K562 (cell line): ENCODE measurements at regions not wholly inside any gene's neighbourhood (a gene's known extent, or its start where the extent isn't known, plus 50 kb on each side); places are given as distances from the start of the nearest gene placed in this dataset.

Experiments used
- BCOR ChIP-seq: fragments of 450-650 bp; IDR thresholded peaks from 2 replicates; pipeline ENCODE4 v1.6.1; 2016
- CXXC5 ChIP-seq: fragments of 250-450 bp; sonication (Bioruptor Pico); IDR thresholded peaks from 2 replicates; pipeline ENCODE4 v1.8.0; 2022; ENCODE audit warnings: inconsistent platforms, mild to moderate bottlenecking, moderate library complexity
- E2F3 ChIP-seq: fragments of 250-450 bp; sonication (Bioruptor Pico); IDR thresholded peaks from 2 replicates; pipeline ENCODE4 v1.4.0; 2020; ENCODE audit warnings: mild to moderate bottlenecking
- EGR1 ChIP-seq: fragments of 450-650 bp; conservative IDR thresholded peaks from 2 replicates; pipeline ENCODE4 v1.6.1; 2017; ENCODE audit warnings: mild to moderate bottlenecking
- ELK3 ChIP-seq: fragments of 450-650 bp; formaldehyde crosslinking; IDR thresholded peaks from 2 replicates; pipeline ENCODE4 v1.4.0; 2020; ENCODE audit warnings: mild to moderate bottlenecking
- ERF ChIP-seq: fragments of 450-650 bp; formaldehyde crosslinking; IDR thresholded peaks from 2 replicates; pipeline ENCODE4 v1.4.0; 2020; ENCODE audit warnings: mild to moderate bottlenecking, mixed read lengths
- ESRRA ChIP-seq: fragments of 450-650 bp; IDR thresholded peaks from 2 replicates; pipeline ENCODE4 v1.6.1; 2014; ENCODE audit warnings: low read depth, mild to moderate bottlenecking, moderate library complexity, borderline replicate concordance
- JUND ChIP-seq, 2 experiments: IDR thresholded peaks; 2 replicates in 1 of 2; 3 replicates in 1 of 2; pipeline ENCODE4 v1.6.1; 2011; ENCODE audit warnings: borderline replicate concordance in 2 of 2, low read depth in 2 of 2, low read length in 2 of 2, improper control_type of control experiment in 1 of 2, missing biosample characterization in 1 of 2, missing genetic modification characterization in 1 of 2, missing genetic modification reagents in 1 of 2
- MAX ChIP-seq: sonication (generic); formaldehyde crosslinking; IDR thresholded peaks from 2 replicates; pipeline ENCODE4 v1.9.0; 2022; ENCODE audit warnings: mild to moderate bottlenecking, missing genetic modification reagents
- MCM2 ChIP-seq: fragments of 450-650 bp; IDR thresholded peaks from 2 replicates; pipeline ENCODE4 v1.6.1; 2017; ENCODE audit warnings: low read depth, mild to moderate bottlenecking
- U2AF2 ChIP-seq: fragments of 200-400 bp; formaldehyde crosslinking; optimal IDR thresholded peaks from 2 replicates; pipeline ENCODE3; 2017; ENCODE audit warnings: low read depth, mild to moderate bottlenecking, low read length
- ZBTB2 ChIP-seq: fragments of 450-650 bp; IDR thresholded peaks from 2 replicates; pipeline ENCODE4 v1.6.1; 2016; ENCODE audit warnings: antibody characterized with exemption
- ZNF12 ChIP-seq: sonication (generic); formaldehyde crosslinking; IDR thresholded peaks from 2 replicates; pipeline ENCODE4 v1.4.0; 2020; ENCODE audit warnings: mild to moderate bottlenecking, missing genetic modification reagents
- ZNF318 ChIP-seq, 2 experiments: fragments of 450-650 bp; IDR thresholded peaks; 2 replicates each; pipeline ENCODE4 v1.6.1; 2016; ENCODE audit warnings: mild to moderate bottlenecking in 2 of 2, borderline replicate concordance in 1 of 2, low read depth in 1 of 2, moderate library complexity in 1 of 2
- ZNF436 ChIP-seq: fragments of 250-450, 450-650 bp; sonication (Bioruptor Pico); formaldehyde crosslinking; IDR thresholded peaks from 2 replicates; pipeline ENCODE4 v1.7.0; 2020; ENCODE audit warnings: mild to moderate bottlenecking
- ZNF77 ChIP-seq: fragments of 250-450 bp; sonication (Bioruptor Pico); IDR thresholded peaks from 2 replicates; pipeline ENCODE4 v1.5.0; 2020
- ZNF79 ChIP-seq: fragments of 250-450 bp; sonication (Bioruptor Pico); IDR thresholded peaks from 2 replicates; pipeline ENCODE4 v1.4.0; 2020; ENCODE audit warnings: low read depth, mild to moderate bottlenecking, moderate library complexity

- TF ChIP-seq ZNF318 (IDR thresholded peaks at IDR 0.05; ENCODE audit: borderline replicate concordance in 1 of 2, low read depth in 1 of 2) (no peak), EGR1 (peak; percentile 36; the same call in 1 of the 2 replicates), MAX (no peak), E2F3 (CRISPR knock-in tag) (no peak), ZBTB2 (0 out of 2 replicates have a peak, but pooled peaks have one; percentile 13), ZNF77 (no peak), BCOR (no peak), ZNF12 (CRISPR knock-in tag) (no peak), U2AF2 (no peak), ERF (CRISPR knock-in tag) (no peak), MCM2 (no peak), ZNF436 (CRISPR knock-in tag) (no peak), ESRRA (no peak), JUND (IDR thresholded peaks at IDR 0.05; ENCODE audit: borderline replicate concordance, low read depth, low read length) (peak; percentile 33; the same call in 1 of the 2 replicates), JUND (tag; IDR thresholded peaks at IDR 0.05; ENCODE audit: borderline replicate concordance, low read depth, low read length) (no peak; the same call in 2 of the 3 replicates), CXXC5 (peak; percentile 79), ELK3 (CRISPR knock-in tag) (no peak), ZNF79 (CRISPR knock-in tag) (no peak)
These were observed 60.9 kb upstream of the CD2AP start (continued) for GRCh38 chr6:47416396-47417345.
